GM12891 (cell line): ENCODE measurements at regions not wholly inside any gene's neighbourhood (a gene's known extent, or its start where the extent isn't known, plus 50 kb on each side); places are given as distances from the start of the nearest gene placed in this dataset.

Experiments used
- PAX5 ChIP-seq: IDR thresholded peaks from 2 replicates; pipeline ENCODE4 v1.6.1; 2011; ENCODE audit warnings: low read length, moderate library complexity, mild to moderate bottlenecking; ENCODE audit not compliant: insufficient read depth, severe bottlenecking
- POLR2A ChIP-seq: IDR thresholded peaks from 2 replicates; pipeline ENCODE4 v1.6.1; 2011; ENCODE audit warnings: low read depth, low read length, control low read depth
- POLR2AphosphoS5 ChIP-seq: IDR thresholded peaks from 2 replicates; pipeline ENCODE4 v1.6.1; 2011; ENCODE audit warnings: low read depth, low read length, control low read depth
- POU2F2 ChIP-seq: IDR thresholded peaks from 2 replicates; pipeline ENCODE4 v1.6.1; 2011; ENCODE audit warnings: low read depth, mild to moderate bottlenecking, control low read depth, low read length, moderate library complexity
- SPI1 ChIP-seq: IDR thresholded peaks from 2 replicates; pipeline ENCODE4 v1.6.1; 2011; ENCODE audit warnings: low read depth, low read length, control low read depth
- TAF1 ChIP-seq: IDR thresholded peaks from 2 replicates; pipeline ENCODE4 v1.6.1; 2011; ENCODE audit warnings: low read depth, low read length, control low read depth

DNA sequence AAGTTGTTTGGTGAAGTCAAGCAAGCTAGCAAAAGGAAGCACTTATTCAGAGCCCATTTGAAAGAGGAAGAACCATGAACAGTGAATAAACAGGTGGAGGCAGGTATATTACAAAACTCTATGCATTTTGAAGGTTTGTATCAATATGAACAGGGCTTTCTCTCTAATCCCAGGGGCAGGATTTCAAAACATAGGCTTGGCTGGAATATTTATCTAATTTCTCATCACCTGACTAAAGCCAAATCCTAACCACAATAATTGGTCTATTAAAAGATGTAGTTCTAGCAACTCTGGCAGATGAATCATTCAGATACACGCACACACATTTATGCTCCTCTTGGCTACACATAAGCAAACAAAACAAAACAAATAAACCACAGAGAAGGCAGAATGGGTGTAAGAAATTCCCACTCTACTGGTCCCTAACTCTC is 554.4 kb downstream of the INHBA start:
- TF ChIP-seq POLR2A, result no peak
- no peak for TF ChIP-seq TAF1
- TF ChIP-seq SPI1, result no peak
- no peak for TF ChIP-seq POLR2AphosphoS5
- no peak for TF ChIP-seq POU2F2
- TF ChIP-seq PAX5, result no peak
